ENCODE measurements at regions not wholly inside any gene's neighbourhood (a gene's known extent, or its start where the extent isn't known, plus 50 kb on each side); places are given as distances from the start of the nearest gene placed in this dataset.

DNA sequence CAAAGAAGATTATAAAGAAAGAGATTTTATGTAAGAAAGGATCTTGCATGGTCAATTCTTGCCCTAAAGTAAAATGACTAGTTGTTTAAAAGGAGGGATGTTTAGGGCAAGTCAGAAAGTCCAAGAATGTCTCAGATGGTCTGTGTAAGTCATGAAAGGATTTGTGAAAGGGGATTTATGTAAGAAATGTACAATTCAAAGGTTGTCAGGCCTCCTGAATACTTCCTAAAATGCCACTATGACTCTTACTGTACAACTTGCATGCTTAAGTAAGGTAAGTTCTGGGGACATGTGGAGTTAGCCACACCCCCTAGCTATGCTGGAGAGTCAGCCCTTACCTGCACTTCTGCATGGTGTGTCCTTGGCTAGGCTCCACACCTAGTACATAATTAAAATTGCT, 328.9 kb upstream of the TGFBR2 start:
- no peak overlapping the region for H2AFZ ChIP-seq (ENCODE audit: insufficient read depth, low read depth, low read length, poor library complexity, severe bottlenecking)
- Mint-ChIP-seq H3K4me3 (no peak overlapping the region), H3K9me3 (peaks cover 0 to 8% (median 5%) of the 10 kb centered on the region in 7 donors), H3K27me3 (ENCODE audit: low read depth in 3 of 3) (no peaks in the 10 kb centered on the region), H3K36me3 (no peaks in the 10 kb centered on the region), H3K4me1 (no peaks in the 10 kb centered on the region), H3K27ac (no peak overlapping the region)
- no peaks in the 10 kb centered on the region for H3K27me3 ChIP-seq (ENCODE audit: control insufficient read depth in 2 of 2, insufficient read depth in 2 of 2, low read length in 2 of 2)
- no peak overlapping the region for H3K4me3 ChIP-seq (replicated peaks in 1 of 3; ENCODE audit: low read depth in 2 of 3, low read length in 3 of 3)
- no peaks in the 10 kb centered on the region for H3K4me1 ChIP-seq (ENCODE audit: control insufficient read depth in 1 of 2, insufficient read depth in 2 of 2, low read length in 2 of 2)
- no peak overlapping the region for H3K27ac ChIP-seq (ENCODE audit: low read depth in 1 of 2, low read length in 2 of 2)
- no peak for DNase-seq
- intact Hi-C loops (cut with micrococcal nuclease) = no loop called here
- no peak overlapping the region for H3K4me2 ChIP-seq (replicated peaks; ENCODE audit: extremely low read depth, low read length, poor library complexity, severe bottlenecking)
- TF ChIP-seq, protein P1, sequence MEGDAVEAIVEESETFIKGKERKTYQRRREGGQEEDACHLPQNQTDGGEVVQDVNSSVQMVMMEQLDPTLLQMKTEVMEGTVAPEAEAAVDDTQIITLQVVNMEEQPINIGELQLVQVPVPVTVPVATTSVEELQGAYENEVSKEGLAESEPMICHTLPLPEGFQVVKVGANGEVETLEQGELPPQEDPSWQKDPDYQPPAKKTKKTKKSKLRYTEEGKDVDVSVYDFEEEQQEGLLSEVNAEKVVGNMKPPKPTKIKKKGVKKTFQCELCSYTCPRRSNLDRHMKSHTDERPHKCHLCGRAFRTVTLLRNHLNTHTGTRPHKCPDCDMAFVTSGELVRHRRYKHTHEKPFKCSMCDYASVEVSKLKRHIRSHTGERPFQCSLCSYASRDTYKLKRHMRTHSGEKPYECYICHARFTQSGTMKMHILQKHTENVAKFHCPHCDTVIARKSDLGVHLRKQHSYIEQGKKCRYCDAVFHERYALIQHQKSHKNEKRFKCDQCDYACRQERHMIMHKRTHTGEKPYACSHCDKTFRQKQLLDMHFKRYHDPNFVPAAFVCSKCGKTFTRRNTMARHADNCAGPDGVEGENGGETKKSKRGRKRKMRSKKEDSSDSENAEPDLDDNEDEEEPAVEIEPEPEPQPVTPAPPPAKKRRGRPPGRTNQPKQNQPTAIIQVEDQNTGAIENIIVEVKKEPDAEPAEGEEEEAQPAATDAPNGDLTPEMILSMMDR (IDR thresholded peaks at IDR 0.05) = no peak
- no peaks in the 10 kb centered on the region for H3K79me2 ChIP-seq (ENCODE audit: insufficient read depth, low read length)
- no peaks in the 10 kb centered on the region for H4K20me1 ChIP-seq (ENCODE audit: insufficient read depth, low read length)
- no peak overlapping the region for H3K9ac ChIP-seq (ENCODE audit: insufficient read depth, low read length, poor library complexity, severe bottlenecking)
- no peaks in the 10 kb centered on the region for H3K9me3 ChIP-seq (replicated peaks in 1 of 2; ENCODE audit: control insufficient read depth in 1 of 2, insufficient read depth in 1 of 2, low read length in 2 of 2)
- no peaks in the 10 kb centered on the region for H3K36me3 ChIP-seq (replicated peaks in 1 of 2; ENCODE audit: control insufficient read depth in 1 of 2, insufficient read depth in 2 of 2, low read length in 2 of 2)

DNA sequence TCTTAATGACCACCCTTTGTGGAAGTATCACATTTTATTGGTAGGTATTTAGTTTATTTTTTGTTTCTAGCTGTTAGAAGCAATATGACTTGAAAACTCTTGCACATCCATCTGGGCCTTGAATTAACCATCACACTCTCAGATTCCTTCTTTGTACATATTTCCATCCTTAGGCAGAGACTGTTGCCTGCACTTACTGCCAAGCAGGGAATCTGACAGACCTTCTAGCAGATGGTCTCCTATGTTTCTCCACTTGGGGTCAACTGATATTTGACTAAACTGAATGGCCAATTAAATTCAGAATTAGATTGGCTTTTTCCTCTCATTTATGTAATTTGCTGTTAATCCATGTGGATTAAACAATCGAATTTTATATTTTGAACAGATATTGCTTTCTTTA, 324.9 kb upstream of the TGFBR2 start:
- H2AFZ ChIP-seq (ENCODE audit: insufficient read depth, low read depth, low read length, poor library complexity, severe bottlenecking) = no peak overlapping the region
- no CpG with 5 or more reads among the region's 1 CpG for WGBS (ENCODE audit: insufficient coverage)
- H3K4me2 ChIP-seq (replicated peaks; ENCODE audit: extremely low read depth, low read length, poor library complexity, severe bottlenecking) = no peak overlapping the region
- Mint-ChIP-seq H3K27me3 (ENCODE audit: low read depth in 3 of 3) (no peaks in the 10 kb centered on the region), H3K9me3 (peaks cover 0 to 8% (median 4%) of the 10 kb centered on the region in 7 donors), H3K36me3 (no peaks in the 10 kb centered on the region), H3K27ac (no peak overlapping the region), H3K4me3 (no peak overlapping the region), H3K4me1 (no peaks in the 10 kb centered on the region)
- H3K27me3 ChIP-seq (ENCODE audit: control insufficient read depth in 2 of 2, insufficient read depth in 2 of 2, low read length in 2 of 2) = no peaks in the 10 kb centered on the region
- no peak overlapping the region for H3K4me3 ChIP-seq (replicated peaks in 1 of 3; ENCODE audit: low read depth in 2 of 3, low read length in 3 of 3)
- H4K20me1 ChIP-seq (ENCODE audit: insufficient read depth, low read length) = no peaks in the 10 kb centered on the region
- H3K36me3 ChIP-seq (replicated peaks in 1 of 2; ENCODE audit: control insufficient read depth in 1 of 2, insufficient read depth in 2 of 2, low read length in 2 of 2) = no peaks in the 10 kb centered on the region
- no peaks in the 10 kb centered on the region for H3K79me2 ChIP-seq (ENCODE audit: insufficient read depth, low read length)
- intact Hi-C loops (cut with micrococcal nuclease) = no loop called here
- TF ChIP-seq, protein P1 (IDR thresholded peaks at IDR 0.05) = no peak
- H3K27ac ChIP-seq (ENCODE audit: low read depth in 1 of 2, low read length in 2 of 2) = no peak overlapping the region
- H3K4me1 ChIP-seq (ENCODE audit: control insufficient read depth in 1 of 2, insufficient read depth in 2 of 2, low read length in 2 of 2) = peaks cover 0 to 5% of the 10 kb centered on the region in 2 donors
- H3K9me3 ChIP-seq (replicated peaks in 1 of 2; ENCODE audit: control insufficient read depth in 1 of 2, insufficient read depth in 1 of 2, low read length in 2 of 2) = no peaks in the 10 kb centered on the region
- no peak for DNase-seq
- H3K9ac ChIP-seq (ENCODE audit: insufficient read depth, low read length, poor library complexity, severe bottlenecking) = no peak overlapping the region

Data from CD14-positive monocyte (primary cell).